GM18951 (cell line): ENCODE measurements at regions not wholly inside any gene's neighbourhood (a gene's known extent, or its start where the extent isn't known, plus 50 kb on each side); places are given as distances from the start of the nearest gene placed in this dataset.

Source experiments
- POLR2A ChIP-seq: IDR thresholded peaks from 4 replicates; pipeline ENCODE4 v1.6.1; 2011; ENCODE audit warnings: mild to moderate bottlenecking; ENCODE audit not compliant: insufficient read length, insufficient read depth; ENCODE audit errors: extremely low read depth
- in situ Hi-C: fragments of 300-500 bp; cut with MboI; formaldehyde crosslinking; loops from one replicate; pipeline ENCODE4 v1.12.0; 2022; ENCODE audit warnings: low sequenced_read_pairs, mixed read lengths, inconsistent platforms; ENCODE audit not compliant: unreplicated experiment

GRCh38 chr6:105896821-105897095 lies 189.4 kb upstream of the PRDM1 start:
- in situ Hi-C loops, result no loop called here
- no peak for TF ChIP-seq POLR2A

DNA sequence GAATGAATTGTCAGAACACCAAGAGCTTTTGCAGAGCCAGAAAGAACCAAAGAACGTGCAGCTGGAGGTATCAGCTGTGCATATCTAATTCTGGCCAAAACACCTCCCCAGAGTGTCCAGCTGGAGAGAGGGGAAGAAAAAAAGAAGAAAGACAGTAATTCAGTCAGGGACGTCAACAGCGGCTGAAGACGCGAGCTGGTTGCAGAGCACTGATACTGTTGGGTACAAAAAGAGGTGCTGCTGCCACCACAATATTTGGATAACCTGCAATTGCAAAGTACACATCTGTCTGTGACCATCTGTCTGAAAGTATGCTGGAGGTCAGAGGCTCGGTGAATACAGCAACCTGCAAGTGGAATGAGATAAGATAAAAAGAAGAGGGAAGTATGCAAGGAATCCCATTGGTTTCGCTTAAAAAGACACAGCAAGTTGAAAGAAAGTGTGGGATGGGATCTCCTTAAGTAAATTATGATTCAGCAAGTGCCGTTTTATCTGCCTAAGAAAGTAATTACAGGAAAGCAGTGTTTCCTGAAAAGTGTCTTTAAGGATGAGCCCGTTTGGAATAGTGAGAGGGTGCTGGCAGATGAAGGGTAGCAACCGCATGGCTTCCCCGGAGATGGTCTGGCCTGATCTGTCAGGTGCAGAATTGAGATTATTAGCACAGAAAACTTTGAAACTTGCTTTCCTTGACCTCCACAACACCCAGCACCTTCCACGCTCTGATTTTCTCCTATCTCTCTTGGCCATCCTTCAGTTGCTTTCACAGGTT lies 189.9 kb upstream of the PRDM1 start:
- in situ Hi-C loops, result no loop called here
- no peak for TF ChIP-seq POLR2A

GRCh38 chr6:105894556-105894955 lies 191.6 kb upstream of the PRDM1 start:
- no peak for TF ChIP-seq POLR2A
- in situ Hi-C loops, result no loop called here

- in situ Hi-C loops, result no loop called here
- TF ChIP-seq POLR2A, result no peak
Observed at GRCh38 chr6:105893741-105894140, 192.4 kb upstream of the PRDM1 start.

DNA sequence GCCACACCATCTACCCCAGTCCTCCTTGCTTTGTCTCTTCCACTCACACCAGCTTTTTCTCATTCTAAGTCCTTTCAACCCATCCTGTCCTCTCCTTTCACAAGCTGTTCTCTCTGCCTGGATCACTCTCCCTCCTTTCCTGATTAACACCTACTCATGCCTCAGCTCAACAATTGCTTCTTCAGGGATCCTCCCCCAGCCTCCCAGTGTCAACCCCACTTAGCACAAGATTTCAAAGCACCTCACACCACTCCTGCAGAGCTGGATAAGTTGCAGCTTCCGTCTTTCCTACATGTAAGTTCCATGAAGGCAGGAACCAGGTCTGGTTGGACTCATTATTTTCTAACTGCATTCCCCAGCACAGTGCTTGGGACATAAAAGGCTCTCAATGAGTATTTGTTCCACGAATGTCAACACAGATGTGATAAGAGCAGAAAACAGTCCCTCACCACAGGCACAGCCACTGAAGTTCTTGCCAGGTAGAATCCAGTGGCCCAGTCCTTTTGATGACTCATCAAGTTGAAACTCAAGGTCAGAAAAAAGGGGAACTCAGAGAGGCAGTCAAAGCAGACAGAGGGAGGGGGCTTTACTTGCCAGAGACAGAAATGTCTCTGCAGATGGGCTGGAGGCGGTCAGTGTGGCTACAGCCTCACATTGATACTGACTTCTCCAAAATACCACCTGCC lies 193.4 kb upstream of the PRDM1 start:
- in situ Hi-C loops, result no loop called here

DNA sequence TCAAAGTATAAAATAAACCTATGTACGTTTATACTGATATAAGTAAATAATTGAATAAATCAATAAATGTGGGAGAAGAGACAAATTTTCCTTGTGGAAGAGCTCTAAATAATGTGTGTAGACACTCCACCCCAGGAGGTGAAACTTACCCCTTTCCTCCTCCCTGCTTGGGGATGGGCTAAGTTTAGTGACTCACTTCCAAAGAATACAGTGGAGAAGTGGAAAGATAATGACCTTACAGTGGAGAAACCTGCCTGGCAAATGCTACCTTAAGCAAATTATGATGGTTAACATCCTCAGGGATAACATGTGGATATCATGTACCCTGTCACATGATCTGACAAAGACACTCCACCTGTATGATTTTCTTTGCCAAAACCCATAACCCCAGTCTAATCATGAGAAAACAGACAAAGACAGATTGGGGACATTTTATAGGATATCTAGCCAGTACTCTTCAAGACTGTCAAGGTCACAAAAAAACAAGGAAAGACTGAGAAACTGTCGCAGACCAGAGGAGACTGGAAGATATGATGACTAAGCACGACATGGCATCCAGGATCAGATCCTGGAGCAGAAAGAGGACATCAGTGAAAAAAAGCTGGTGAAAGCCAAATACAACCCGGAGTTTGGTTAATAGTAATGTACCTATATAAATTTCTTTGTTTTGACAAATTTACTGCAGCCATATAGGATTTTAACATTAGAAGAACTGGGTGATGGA lies 195.5 kb upstream of the PRDM1 start:
- no peak for TF ChIP-seq POLR2A
- in situ Hi-C loops, result no loop called here

More for the DNA sequence above, 193.4 kb upstream of the PRDM1 start:
- TF ChIP-seq POLR2A, result no peak

DNA sequence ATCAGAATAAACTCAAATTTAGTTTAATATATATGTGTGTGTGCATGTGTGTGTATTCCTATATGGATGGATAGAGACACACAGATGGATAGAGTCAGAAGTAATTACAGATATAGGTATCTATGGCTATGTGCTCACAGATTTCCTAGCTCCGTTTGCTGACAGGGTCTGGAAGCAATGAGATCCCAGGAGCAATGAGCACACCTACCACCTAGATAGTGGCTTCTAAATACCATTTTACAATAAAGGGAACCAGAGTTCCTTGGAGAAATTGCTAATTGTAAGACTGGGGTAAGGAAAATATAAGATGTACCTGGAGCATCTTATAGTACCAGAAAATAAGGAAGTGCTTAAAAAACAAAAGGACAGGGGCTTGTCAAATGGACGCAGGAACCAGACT lies 196.2 kb upstream of the PRDM1 start:
- in situ Hi-C loops, result no loop called here
- no peak for TF ChIP-seq POLR2A

- in situ Hi-C loops, result no loop called here
- no peak for TF ChIP-seq POLR2A
Observed at GRCh38 chr6:105886814-105887544, 199.2 kb upstream of the PRDM1 start.

- in situ Hi-C loops, result no loop called here
- no peak for TF ChIP-seq POLR2A
Observed at GRCh38 chr6:105886066-105886813, 199.9 kb upstream of the PRDM1 start.

GRCh38 chr6:105884426-105884825 lies 201.7 kb upstream of the PRDM1 start:
- in situ Hi-C loops, result no loop called here
- no peak for TF ChIP-seq POLR2A

DNA sequence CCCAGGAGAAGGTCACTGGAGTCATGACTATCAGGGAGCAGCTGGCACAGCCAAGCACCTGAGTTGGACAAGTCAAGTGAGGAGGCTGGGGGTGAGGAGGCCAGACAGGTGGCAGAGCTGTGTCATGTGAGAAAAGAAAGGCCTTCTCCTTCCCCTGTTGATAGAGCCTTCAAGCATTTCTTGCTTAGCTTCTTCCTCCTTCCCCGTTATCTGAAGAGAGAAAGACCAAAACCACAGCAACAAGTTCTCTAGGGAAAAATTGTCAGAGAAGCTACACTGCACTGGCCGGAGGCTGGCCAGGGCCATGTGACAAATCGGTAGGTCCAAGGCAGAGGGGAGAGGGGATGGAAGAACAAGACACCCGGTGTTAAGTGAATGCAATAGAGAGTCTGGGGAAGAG lies 202.1 kb upstream of the PRDM1 start:
- in situ Hi-C loops, result no loop called here
- TF ChIP-seq POLR2A, result no peak

DNA sequence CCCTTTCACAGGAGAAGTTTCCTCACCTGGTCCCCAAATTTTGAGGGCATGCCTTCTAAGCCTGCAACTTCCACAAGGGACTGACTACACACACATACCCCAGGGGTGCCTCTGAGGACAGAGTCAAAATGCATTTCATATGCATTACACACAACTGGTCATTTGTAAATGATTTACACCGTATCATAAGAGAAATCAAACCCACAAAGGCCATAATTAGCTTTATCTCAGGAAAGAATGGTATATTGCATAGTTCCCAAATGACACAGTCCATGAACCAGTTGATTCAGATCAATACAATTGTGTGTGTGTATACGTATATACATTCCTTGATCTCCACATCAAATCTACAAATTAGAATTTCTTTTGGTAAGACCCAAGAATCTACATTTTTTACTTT lies 203.3 kb upstream of the PRDM1 start:
- TF ChIP-seq POLR2A, result no peak
- in situ Hi-C loops, result no loop called here
